ENCODE measurements at regions not wholly inside any gene's neighbourhood (a gene's known extent, or its start where the extent isn't known, plus 50 kb on each side); places are given as distances from the start of the nearest gene placed in this dataset.

DNA sequence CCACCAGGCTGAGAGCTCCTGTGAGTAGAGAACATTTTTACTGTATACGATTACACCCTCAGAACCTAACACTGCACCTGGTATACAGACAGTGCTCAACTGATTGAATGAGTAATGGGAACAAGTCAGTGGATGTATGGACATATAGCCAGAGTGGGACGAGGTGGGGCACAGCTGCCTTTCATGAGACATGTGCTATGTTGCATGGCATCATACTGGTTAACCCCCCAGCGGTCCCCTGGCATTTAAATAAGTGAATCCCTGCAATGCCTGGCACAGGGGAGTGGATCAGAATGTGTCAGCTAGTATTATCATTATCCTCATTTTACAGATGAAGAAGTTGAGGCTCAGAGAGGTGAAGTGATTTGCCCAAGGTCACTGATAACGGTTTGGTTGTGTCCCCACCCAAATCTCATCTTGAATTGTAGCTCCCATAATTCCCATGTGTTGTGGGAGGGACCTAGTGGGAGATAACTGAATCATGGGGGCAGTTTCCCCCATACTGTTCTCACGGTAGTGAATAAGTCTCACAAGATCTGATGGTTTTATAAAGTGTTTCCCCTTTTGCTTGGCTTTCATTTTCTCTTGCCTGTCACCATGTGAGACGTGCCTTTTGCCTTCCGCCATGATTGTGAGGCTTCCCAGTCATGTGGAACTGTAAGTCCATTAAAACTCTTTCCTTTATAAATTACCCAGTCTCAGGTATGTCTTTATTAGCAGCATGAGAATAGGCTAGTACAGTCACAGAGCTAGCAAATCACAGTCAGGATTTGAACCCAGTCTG lies 56.0 kb upstream of the ATP2B2 start:
- TF ChIP-seq, protein P1, sequence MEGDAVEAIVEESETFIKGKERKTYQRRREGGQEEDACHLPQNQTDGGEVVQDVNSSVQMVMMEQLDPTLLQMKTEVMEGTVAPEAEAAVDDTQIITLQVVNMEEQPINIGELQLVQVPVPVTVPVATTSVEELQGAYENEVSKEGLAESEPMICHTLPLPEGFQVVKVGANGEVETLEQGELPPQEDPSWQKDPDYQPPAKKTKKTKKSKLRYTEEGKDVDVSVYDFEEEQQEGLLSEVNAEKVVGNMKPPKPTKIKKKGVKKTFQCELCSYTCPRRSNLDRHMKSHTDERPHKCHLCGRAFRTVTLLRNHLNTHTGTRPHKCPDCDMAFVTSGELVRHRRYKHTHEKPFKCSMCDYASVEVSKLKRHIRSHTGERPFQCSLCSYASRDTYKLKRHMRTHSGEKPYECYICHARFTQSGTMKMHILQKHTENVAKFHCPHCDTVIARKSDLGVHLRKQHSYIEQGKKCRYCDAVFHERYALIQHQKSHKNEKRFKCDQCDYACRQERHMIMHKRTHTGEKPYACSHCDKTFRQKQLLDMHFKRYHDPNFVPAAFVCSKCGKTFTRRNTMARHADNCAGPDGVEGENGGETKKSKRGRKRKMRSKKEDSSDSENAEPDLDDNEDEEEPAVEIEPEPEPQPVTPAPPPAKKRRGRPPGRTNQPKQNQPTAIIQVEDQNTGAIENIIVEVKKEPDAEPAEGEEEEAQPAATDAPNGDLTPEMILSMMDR (IDR thresholded peaks at IDR 0.05; ENCODE audit: low read length, missing control alignments) = no peak
- DNase-seq (ENCODE audit: low read depth) = no peak
- H3K4me3 ChIP-seq (replicated peaks; ENCODE audit: low read depth, low read length) = no peak overlapping the region

DNA sequence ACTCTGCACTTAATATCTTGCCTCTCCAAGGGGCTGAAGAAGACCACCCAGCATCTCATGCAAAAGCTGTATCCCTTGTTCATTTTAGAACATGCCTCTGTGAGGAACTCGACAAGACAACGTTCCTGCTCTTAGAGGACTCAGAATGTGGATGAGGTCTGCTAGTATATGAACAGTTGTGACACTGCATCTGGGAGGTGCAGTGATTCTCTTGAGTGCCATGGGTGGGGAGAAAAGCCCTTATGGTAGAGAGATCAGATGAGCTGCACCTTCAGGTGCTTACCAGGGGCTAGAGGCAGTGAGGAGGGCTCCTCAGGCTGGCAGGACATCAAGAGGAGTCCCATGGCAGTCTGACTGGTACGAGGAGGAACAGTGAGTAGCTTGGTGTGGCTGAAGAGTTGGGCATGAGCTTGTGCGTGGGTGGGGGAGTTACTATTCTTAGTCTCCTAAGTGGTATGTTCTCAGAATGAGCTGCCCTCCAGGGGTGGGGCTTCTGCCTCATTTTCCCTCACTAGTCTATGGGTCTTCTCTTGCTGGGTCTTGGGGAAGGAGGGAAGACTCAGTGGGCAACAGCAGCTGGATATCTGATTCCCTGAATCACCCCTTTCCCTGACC lies 56.7 kb upstream of the ATP2B2 start:
- DNase-seq (ENCODE audit: low read depth) = no peak
- H3K4me3 ChIP-seq (replicated peaks; ENCODE audit: low read depth, low read length) = no peak overlapping the region
- TF ChIP-seq, protein P1 (IDR thresholded peaks at IDR 0.05; ENCODE audit: low read length, missing control alignments) = no peak

DNA sequence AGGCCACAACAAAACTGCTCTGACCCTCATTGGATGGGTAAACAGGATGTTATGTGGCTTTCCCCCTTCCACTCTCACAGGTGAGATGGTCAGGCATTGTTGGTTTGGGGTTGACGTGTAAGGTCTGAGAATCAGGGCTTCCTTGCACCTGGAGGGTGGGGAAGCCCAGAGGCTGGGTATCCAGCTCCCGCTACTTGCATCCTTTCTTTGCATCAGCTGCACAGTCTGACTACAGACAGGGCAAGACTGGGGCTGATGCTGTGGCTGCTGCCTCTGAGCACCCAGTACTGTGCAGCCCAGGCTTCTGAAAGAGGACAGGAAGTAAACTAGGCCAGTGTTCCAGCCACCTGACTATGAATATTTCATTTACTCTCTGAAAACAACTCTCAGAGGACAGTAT lies 58.0 kb upstream of the ATP2B2 start:
- no peak overlapping the region for H3K4me3 ChIP-seq (replicated peaks; ENCODE audit: low read depth, low read length)
- TF ChIP-seq, protein P1 (IDR thresholded peaks at IDR 0.05; ENCODE audit: low read length, missing control alignments) = no peak
- DNase-seq (ENCODE audit: low read depth) = no peak

DNA sequence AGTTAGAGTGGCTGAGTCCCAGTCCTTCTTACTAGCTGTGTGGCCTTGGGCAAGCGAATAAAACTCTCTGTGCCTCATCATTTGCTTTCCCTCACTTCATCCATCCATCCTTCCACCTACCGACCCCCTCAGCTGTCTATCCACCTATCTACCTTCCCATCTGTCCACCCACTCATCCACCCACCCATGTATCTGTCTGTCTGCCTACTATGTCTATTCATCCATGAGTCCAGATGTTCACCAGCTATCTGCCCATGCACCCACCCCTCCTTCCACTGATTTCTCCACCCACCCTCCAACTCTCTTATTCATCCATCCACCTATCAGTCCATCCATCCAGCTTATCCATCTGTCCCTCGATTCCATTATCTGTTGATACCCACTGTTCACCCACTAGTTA lies 60.4 kb upstream of the ATP2B2 start:
- TF ChIP-seq, protein P1 (IDR thresholded peaks at IDR 0.05; ENCODE audit: low read length, missing control alignments) = no peak
- no peak overlapping the region for H3K4me3 ChIP-seq (replicated peaks; ENCODE audit: low read depth, low read length)
- DNase-seq (ENCODE audit: low read depth) = no peak

DNA sequence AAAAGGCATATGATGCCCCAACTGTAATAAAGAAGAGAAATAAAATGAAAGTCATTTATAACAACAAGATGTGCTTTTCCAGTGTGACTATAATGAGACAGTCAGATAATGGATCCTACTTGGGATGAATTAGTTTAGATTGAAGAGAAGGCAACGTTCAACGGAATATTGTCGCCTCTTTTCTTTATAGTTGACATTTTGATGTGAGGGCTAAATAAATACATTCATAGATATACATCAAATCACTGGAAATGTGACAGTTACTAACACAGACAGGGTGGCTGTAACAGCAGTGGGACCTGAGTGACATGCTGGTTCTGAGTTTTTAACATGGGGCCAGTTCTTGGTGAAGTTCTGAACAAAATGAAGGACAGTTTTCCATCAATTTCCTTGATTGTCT lies 61.1 kb upstream of the ATP2B2 start:
- DNase-seq (ENCODE audit: low read depth) = no peak
- TF ChIP-seq, protein P1 (IDR thresholded peaks at IDR 0.05; ENCODE audit: low read length, missing control alignments) = no peak
- H3K4me3 ChIP-seq (replicated peaks; ENCODE audit: low read depth, low read length) = no peak overlapping the region

DNA sequence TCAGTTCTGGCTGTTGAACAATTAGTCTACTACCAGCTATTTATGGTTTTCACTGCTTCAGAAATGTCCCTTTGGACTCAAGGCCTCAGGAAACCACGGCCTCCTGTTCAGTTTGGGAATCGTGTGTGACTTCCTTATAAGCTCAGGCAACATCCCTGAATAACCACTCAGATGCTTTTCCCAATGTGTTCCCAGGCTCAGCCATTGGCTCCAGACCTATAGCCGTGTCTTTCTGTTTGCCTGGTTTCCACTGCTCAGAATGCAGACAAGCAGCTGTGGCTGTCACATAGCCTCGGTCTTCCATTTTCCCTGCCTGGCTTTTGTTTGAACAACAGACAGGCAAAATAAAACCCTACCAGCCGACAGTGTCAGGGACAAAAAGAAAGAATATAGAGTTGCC lies 63.2 kb upstream of the ATP2B2 start:
- no peak for DNase-seq (ENCODE audit: low read depth)
- no peak overlapping the region for H3K4me3 ChIP-seq (replicated peaks; ENCODE audit: low read depth, low read length)
- TF ChIP-seq, protein P1 (IDR thresholded peaks at IDR 0.05; ENCODE audit: low read length, missing control alignments) = no peak

Measured in fibroblast of pulmonary artery (primary cell).